ENCODE measurements at regions not wholly inside any gene's neighbourhood (a gene's known extent, or its start where the extent isn't known, plus 50 kb on each side); places are given as distances from the start of the nearest gene placed in this dataset.

- Histone ChIP-seq H3K9me3 (ENCODE audit: low read depth, low read length, poor library complexity, severe bottlenecking) (no peaks in the 10 kb centered on the region), H3K4me1 (ENCODE audit: insufficient read depth, low read length, poor library complexity, severe bottlenecking) (no peaks in the 10 kb centered on the region), H3K27me3 (replicated peaks; ENCODE audit: insufficient read depth, low read depth, low read length, poor library complexity) (no peaks in the 10 kb centered on the region), H3K4me3 (ENCODE audit: low read depth, low read length, poor library complexity, severe bottlenecking) (no peak overlapping the region), H3K27ac (ENCODE audit: low read depth, low read length, poor library complexity, severe bottlenecking) (no peak overlapping the region), H3K36me3 (ENCODE audit: insufficient read depth, low read length, poor library complexity, severe bottlenecking) (no peaks in the 10 kb centered on the region)
- no peak for TF ChIP-seq CTCF (conservative IDR thresholded peaks at IDR 0.05; ENCODE audit: low read depth, low read length)
- TF ChIP-seq EZH2 (IDR thresholded peaks at IDR 0.05; ENCODE audit: borderline replicate concordance, low read depth, low read length, poor library complexity, severe bottlenecking) = no peak
- ChIA-PET CTCF (no interaction called here), POLR2A (ENCODE audit: low non-redundant PET) (interaction anchor here (0.6 kb wide), 1 partner anchor 142 kb away, joined by 3 read pairs; no protein-coding TSS in a partner anchor)
- DNase-seq (ENCODE audit: low spot score) = no peak
- no TSS peak for BruUV-seq (replicated peaks)
- intact Hi-C loops (cut with micrococcal nuclease; ENCODE audit: unreplicated experiment) = no loop called here
Observed at GRCh38 chr17:83014297-83014696, 65.1 kb upstream of the METRNL start.

GRCh38 chr17:83014940-83015910 lies 64.2 kb upstream of the METRNL start:
- Histone ChIP-seq H3K27me3 (replicated peaks; ENCODE audit: insufficient read depth, low read depth, low read length, poor library complexity) (no peaks in the 10 kb centered on the region), H3K27ac (ENCODE audit: low read depth, low read length, poor library complexity, severe bottlenecking) (no peak overlapping the region), H3K4me1 (ENCODE audit: insufficient read depth, low read length, poor library complexity, severe bottlenecking) (no peaks in the 10 kb centered on the region), H3K36me3 (ENCODE audit: insufficient read depth, low read length, poor library complexity, severe bottlenecking) (no peaks in the 10 kb centered on the region), H3K4me3 (ENCODE audit: low read depth, low read length, poor library complexity, severe bottlenecking) (no peak overlapping the region), H3K9me3 (ENCODE audit: low read depth, low read length, poor library complexity, severe bottlenecking) (no peaks in the 10 kb centered on the region)
- POLR2A ChIA-PET (ENCODE audit: low non-redundant PET) = no interaction called here
- CTCF ChIA-PET = no interaction called here
- no peak for DNase-seq (ENCODE audit: low spot score)
- BruUV-seq (replicated peaks) = no TSS peak
- intact Hi-C loops (cut with micrococcal nuclease; ENCODE audit: unreplicated experiment) = no loop called here
- TF ChIP-seq EZH2 (IDR thresholded peaks at IDR 0.05; ENCODE audit: borderline replicate concordance, low read depth, low read length, poor library complexity, severe bottlenecking) = no peak

GRCh38 chr17:83018658-83019193 lies 60.7 kb upstream of the METRNL start:
- ChIA-PET POLR2A (ENCODE audit: low non-redundant PET) (no interaction called here), CTCF (no interaction called here)
- no peak for DNase-seq (ENCODE audit: low spot score)
- TF ChIP-seq EZH2 (IDR thresholded peaks at IDR 0.05; ENCODE audit: borderline replicate concordance, low read depth, low read length, poor library complexity, severe bottlenecking) (no peak), CTCF (conservative IDR thresholded peaks at IDR 0.05; ENCODE audit: low read depth, low read length) (no peak)
- Histone ChIP-seq H3K9me3 (ENCODE audit: low read depth, low read length, poor library complexity, severe bottlenecking) (no peaks in the 10 kb centered on the region), H3K27ac (ENCODE audit: low read depth, low read length, poor library complexity, severe bottlenecking) (no peak overlapping the region), H3K36me3 (ENCODE audit: insufficient read depth, low read length, poor library complexity, severe bottlenecking) (no peaks in the 10 kb centered on the region), H3K27me3 (replicated peaks; ENCODE audit: insufficient read depth, low read depth, low read length, poor library complexity) (no peaks in the 10 kb centered on the region), H3K4me3 (ENCODE audit: low read depth, low read length, poor library complexity, severe bottlenecking) (no peak overlapping the region), H3K4me1 (ENCODE audit: insufficient read depth, low read length, poor library complexity, severe bottlenecking) (no peaks in the 10 kb centered on the region)
- intact Hi-C loops (cut with micrococcal nuclease; ENCODE audit: unreplicated experiment) = no loop called here
- no TSS peak for BruUV-seq (replicated peaks)

Data from A673 (cell line).